ENCODE measurements at regions not wholly inside any gene's neighbourhood (a gene's known extent, or its start where the extent isn't known, plus 50 kb on each side); places are given as distances from the start of the nearest gene placed in this dataset.

- ChIA-PET POLR2A (interaction anchor here (0.5 kb wide), 1 partner anchor 74 kb away, joined by 3 read pairs; no protein-coding TSS in a partner anchor), CTCF (no interaction called here)
- Histone ChIP-seq H3K27ac (ENCODE audit: low read length) (no peak overlapping the region), H3K9me3 (ENCODE audit: control insufficient read depth, insufficient read depth, low read depth, low read length) (no peaks in the 10 kb centered on the region), H3K36me3 (ENCODE audit: control insufficient read depth, insufficient read depth, low read length) (no peaks in the 10 kb centered on the region), H3K4me3 (ENCODE audit: low read depth in 2 of 2, low read length in 2 of 2) (no peak overlapping the region), H3K4me1 (ENCODE audit: control insufficient read depth, insufficient read depth, low read length) (no peaks in the 10 kb centered on the region), H3K27me3 (ENCODE audit: control insufficient read depth, insufficient read depth, low read length) (no peaks in the 10 kb centered on the region)
- in situ Hi-C loops (cut with HindIII; ENCODE audit: low pct_unique_long_range_greater_than_20kb, low sequenced_read_pairs): no loop called here
- BruUV-seq (replicated peaks): no TSS peak
- intact Hi-C loops (cut with micrococcal nuclease; ENCODE audit: unreplicated experiment): no loop called here
- no peak for DNase-seq (ENCODE audit: low read depth, low spot score)
- ATAC-seq: no peak
- no peak for TF ChIP-seq REST (IDR thresholded peaks at IDR 0.05; ENCODE audit: insufficient read depth in 1 of 2, low read depth in 2 of 2, low read length in 1 of 2)
- TF ChIP-seq SIN3A (IDR thresholded peaks at IDR 0.05; ENCODE audit: borderline replicate concordance, insufficient read depth, low read depth, low read length): no peak
- no peak for TF ChIP-seq TCF7L2 (IDR thresholded peaks at IDR 0.05; ENCODE audit: low read depth, low read length)
Measured at GRCh38 chr5:156245895-156246294, 81.1 kb upstream of the SGCD start.

GRCh38 chr5:156251076-156251475 is 75.9 kb upstream of the SGCD start:
- DNase-seq (ENCODE audit: low read depth, low spot score): no peak
- H3K27me3 ChIP-seq (ENCODE audit: control insufficient read depth, insufficient read depth, low read length): no peaks in the 10 kb centered on the region
- ATAC-seq: no peak
- H3K9me3 ChIP-seq (ENCODE audit: control insufficient read depth, insufficient read depth, low read depth, low read length): no peaks in the 10 kb centered on the region
- no peak overlapping the region for H3K27ac ChIP-seq (ENCODE audit: low read length)
- in situ Hi-C loops (cut with HindIII; ENCODE audit: low pct_unique_long_range_greater_than_20kb, low sequenced_read_pairs): no loop called here
- TF ChIP-seq TCF7L2 (IDR thresholded peaks at IDR 0.05; ENCODE audit: low read depth, low read length) (no peak), POLR2AphosphoS5 (IDR thresholded peaks at IDR 0.05; ENCODE audit: low read depth, low read length) (no peak), SIN3A (IDR thresholded peaks at IDR 0.05; ENCODE audit: borderline replicate concordance, insufficient read depth, low read depth, low read length) (no peak), REST (IDR thresholded peaks at IDR 0.05; ENCODE audit: insufficient read depth in 1 of 2, low read depth in 2 of 2, low read length in 1 of 2) (no peak)
- TF ChIP-seq, protein P1, sequence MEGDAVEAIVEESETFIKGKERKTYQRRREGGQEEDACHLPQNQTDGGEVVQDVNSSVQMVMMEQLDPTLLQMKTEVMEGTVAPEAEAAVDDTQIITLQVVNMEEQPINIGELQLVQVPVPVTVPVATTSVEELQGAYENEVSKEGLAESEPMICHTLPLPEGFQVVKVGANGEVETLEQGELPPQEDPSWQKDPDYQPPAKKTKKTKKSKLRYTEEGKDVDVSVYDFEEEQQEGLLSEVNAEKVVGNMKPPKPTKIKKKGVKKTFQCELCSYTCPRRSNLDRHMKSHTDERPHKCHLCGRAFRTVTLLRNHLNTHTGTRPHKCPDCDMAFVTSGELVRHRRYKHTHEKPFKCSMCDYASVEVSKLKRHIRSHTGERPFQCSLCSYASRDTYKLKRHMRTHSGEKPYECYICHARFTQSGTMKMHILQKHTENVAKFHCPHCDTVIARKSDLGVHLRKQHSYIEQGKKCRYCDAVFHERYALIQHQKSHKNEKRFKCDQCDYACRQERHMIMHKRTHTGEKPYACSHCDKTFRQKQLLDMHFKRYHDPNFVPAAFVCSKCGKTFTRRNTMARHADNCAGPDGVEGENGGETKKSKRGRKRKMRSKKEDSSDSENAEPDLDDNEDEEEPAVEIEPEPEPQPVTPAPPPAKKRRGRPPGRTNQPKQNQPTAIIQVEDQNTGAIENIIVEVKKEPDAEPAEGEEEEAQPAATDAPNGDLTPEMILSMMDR (IDR thresholded peaks at IDR 0.05): no peak
- H3K4me3 ChIP-seq (ENCODE audit: low read depth in 2 of 2, low read length in 2 of 2): no peak overlapping the region
- intact Hi-C loops (cut with micrococcal nuclease; ENCODE audit: unreplicated experiment): no loop called here
- POLR2A ChIA-PET: no interaction called here
- H3K36me3 ChIP-seq (ENCODE audit: control insufficient read depth, insufficient read depth, low read length): no peaks in the 10 kb centered on the region
- CTCF ChIA-PET: no interaction called here
- BruUV-seq (replicated peaks): no TSS peak
- H3K4me1 ChIP-seq (ENCODE audit: control insufficient read depth, insufficient read depth, low read length): no peaks in the 10 kb centered on the region
